HG03521 (cell line): ENCODE measurements at regions not wholly inside any gene's neighbourhood (a gene's known extent, or its start where the extent isn't known, plus 50 kb on each side); places are given as distances from the start of the nearest gene placed in this dataset.

Experiments
- ATAC-seq: cut with Tn5 transposase; IDR thresholded peaks from one replicate; pipeline ENCODE4 v1.9.1; 2021; ENCODE audit warnings: mild to moderate bottlenecking, moderate library complexity; ENCODE audit not compliant: unreplicated experiment

GRCh38 chr18:78768656-78769501, 210.7 kb upstream of the SALL3 start:
- ATAC-seq: no peak

- no peak for ATAC-seq
These were observed 210.0 kb upstream of the SALL3 start for GRCh38 chr18:78769502-78770105.

- ATAC-seq: no peak
These were observed 209.3 kb upstream of the SALL3 start for GRCh38 chr18:78770139-78770822.

GRCh38 chr18:78770823-78771139, 208.8 kb upstream of the SALL3 start:
- no peak for ATAC-seq

GRCh38 chr18:78771496-78772359, 207.9 kb upstream of the SALL3 start:
- no peak for ATAC-seq

- ATAC-seq: no peak
These were observed 207.0 kb upstream of the SALL3 start for GRCh38 chr18:78772360-78773302.

GRCh38 chr18:78773303-78773755, 206.3 kb upstream of the SALL3 start:
- ATAC-seq: no peak

GRCh38 chr18:78773819-78774218, 205.8 kb upstream of the SALL3 start:
- no peak for ATAC-seq

- ATAC-seq: no peak
These were observed 204.9 kb upstream of the SALL3 start for GRCh38 chr18:78774741-78775141.

- no peak for ATAC-seq
These were observed 203.5 kb upstream of the SALL3 start for GRCh38 chr18:78776151-78776550.

- ATAC-seq: no peak
These were observed 202.8 kb upstream of the SALL3 start for GRCh38 chr18:78776706-78777285.

GRCh38 chr18:78777992-78778391, 201.6 kb upstream of the SALL3 start:
- ATAC-seq: no peak

GRCh38 chr18:78778651-78779050, 201.0 kb upstream of the SALL3 start:
- no peak for ATAC-seq

GRCh38 chr18:78779996-78780718, 199.5 kb upstream of the SALL3 start:
- ATAC-seq: no peak

- no peak for ATAC-seq
These were observed 198.7 kb upstream of the SALL3 start for GRCh38 chr18:78780719-78781600.

GRCh38 chr18:78781601-78781960, 198.0 kb upstream of the SALL3 start:
- ATAC-seq: no peak

- ATAC-seq: no peak
These were observed 196.6 kb upstream of the SALL3 start for GRCh38 chr18:78782951-78783563.

- ATAC-seq: no peak
These were observed 196.1 kb upstream of the SALL3 start for GRCh38 chr18:78783564-78783960.
